ENCODE measurements at regions not wholly inside any gene's neighbourhood (a gene's known extent, or its start where the extent isn't known, plus 50 kb on each side); places are given as distances from the start of the nearest gene placed in this dataset.

DNA sequence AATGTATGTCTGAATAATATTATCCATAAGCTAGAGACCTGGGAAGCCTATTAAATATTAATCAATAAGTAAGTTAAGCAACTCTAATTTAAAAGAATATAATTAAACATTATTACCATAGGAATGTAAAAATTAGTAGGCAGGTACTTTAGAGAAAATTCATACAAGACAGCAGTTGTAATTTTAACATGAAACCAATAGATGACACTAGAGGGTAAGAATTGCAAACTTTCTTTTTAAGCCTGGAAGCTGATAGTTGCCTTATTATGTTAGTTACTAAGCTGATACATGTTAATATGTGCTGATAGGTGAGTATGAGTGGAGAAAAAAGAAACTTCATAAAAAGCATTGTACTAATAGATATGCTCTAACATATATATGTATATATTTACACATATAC is 1157.4 kb downstream of the FAM133A start:
- TF ChIP-seq CTCF (IDR thresholded peaks at IDR 0.05 in 8 of 11, conservative IDR thresholded peaks at IDR 0.05 in 3 of 11), result no peak
- TF ChIP-seq POLR2A (IDR thresholded peaks at IDR 0.05), result no peak
- TF ChIP-seq POLR2AphosphoS5 (IDR thresholded peaks at IDR 0.05), result no peak

All from spleen (tissue), 7 donors.